HG02970 (cell line): ENCODE measurements at regions not wholly inside any gene's neighbourhood (a gene's known extent, or its start where the extent isn't known, plus 50 kb on each side); places are given as distances from the start of the nearest gene placed in this dataset.

ENCODE experiments used
- ATAC-seq: cut with Tn5 transposase; IDR thresholded peaks from one replicate; pipeline ENCODE4 v1.9.1; 2021; ENCODE audit warnings: mild to moderate bottlenecking, moderate library complexity, moderate number of reproducible peaks; ENCODE audit not compliant: unreplicated experiment, low FRiP score

DNA sequence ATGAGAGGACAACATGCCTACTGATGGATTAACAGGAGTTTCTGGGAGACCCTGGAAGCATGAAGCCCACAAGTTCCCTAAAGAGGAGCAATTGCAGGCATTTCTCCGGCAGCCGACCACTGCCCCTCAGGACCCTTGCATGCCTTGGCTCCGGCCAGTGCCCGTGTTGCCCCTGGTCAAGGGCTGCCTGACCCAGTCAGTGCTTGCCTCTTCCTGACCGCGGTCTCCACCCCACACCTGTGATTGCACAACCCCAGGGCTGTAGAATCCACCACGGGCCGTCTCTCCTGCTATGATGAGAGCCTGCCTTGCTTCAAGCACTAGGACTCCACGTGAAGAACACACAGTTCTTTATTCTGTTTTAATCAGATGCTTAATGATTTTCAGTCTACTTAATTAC, 127.5 kb downstream of the GLI2 start:
- no peak for ATAC-seq

- ATAC-seq: no peak
Observed at GRCh38 chr2:120863661-120864320, 128.1 kb downstream of the GLI2 start.

- ATAC-seq: no peak
Observed at GRCh38 chr2:120864981-120865380, 129.3 kb downstream of the GLI2 start.

GRCh38 chr2:120865656-120866055, 130.0 kb downstream of the GLI2 start:
- ATAC-seq: no peak

DNA sequence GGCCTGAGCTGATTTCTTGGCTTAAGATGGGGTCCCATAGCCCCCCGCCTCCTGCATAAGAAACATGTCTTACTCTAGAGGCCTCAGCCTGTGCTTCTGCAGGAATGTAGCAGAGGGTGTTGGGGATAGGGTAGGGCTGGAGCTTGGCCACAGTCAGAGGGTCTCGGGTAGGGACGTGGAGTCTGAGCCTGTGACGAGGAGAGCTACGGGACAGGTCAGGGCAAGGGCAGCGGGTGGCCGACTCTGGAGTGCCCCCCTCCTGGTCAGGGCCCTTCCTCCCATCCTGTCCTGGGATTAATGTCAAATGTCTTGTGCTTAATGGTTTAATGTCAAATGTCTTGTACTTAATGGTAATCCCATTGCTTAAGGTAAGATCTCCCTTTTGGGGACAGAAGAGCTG, 130.4 kb downstream of the GLI2 start:
- no peak for ATAC-seq

DNA sequence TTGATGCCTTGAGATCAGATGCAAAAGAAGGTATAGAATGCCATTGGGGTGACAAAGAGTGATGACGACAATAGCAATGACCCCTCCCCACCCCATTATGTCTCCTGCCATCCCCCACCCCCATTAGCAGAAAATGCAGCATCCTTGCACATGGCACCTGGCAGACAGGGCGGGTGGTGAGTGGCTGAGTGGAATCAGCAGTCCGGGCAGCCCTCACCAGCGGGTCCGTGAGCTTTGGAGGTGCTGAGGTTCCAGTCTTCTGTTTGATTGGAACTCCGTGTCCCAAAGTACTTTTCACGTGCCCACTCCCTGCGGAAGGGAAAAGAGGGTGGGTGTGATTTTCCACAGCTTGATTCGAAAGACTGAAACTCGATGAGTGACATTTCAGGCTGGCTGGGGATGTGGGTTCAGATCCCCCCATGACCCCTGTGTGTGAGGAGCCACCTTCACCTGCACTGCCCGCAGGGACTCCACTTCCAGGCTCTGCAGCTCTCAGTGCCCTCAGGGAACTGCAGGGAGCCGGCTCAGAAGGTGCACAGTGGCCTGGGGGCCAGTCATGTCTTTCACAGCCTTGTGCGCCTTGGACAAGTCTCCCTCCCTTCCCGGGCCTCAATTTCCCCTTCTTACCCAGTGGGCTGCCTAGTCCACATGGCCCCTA, 130.9 kb downstream of the GLI2 start:
- ATAC-seq: no peak

DNA sequence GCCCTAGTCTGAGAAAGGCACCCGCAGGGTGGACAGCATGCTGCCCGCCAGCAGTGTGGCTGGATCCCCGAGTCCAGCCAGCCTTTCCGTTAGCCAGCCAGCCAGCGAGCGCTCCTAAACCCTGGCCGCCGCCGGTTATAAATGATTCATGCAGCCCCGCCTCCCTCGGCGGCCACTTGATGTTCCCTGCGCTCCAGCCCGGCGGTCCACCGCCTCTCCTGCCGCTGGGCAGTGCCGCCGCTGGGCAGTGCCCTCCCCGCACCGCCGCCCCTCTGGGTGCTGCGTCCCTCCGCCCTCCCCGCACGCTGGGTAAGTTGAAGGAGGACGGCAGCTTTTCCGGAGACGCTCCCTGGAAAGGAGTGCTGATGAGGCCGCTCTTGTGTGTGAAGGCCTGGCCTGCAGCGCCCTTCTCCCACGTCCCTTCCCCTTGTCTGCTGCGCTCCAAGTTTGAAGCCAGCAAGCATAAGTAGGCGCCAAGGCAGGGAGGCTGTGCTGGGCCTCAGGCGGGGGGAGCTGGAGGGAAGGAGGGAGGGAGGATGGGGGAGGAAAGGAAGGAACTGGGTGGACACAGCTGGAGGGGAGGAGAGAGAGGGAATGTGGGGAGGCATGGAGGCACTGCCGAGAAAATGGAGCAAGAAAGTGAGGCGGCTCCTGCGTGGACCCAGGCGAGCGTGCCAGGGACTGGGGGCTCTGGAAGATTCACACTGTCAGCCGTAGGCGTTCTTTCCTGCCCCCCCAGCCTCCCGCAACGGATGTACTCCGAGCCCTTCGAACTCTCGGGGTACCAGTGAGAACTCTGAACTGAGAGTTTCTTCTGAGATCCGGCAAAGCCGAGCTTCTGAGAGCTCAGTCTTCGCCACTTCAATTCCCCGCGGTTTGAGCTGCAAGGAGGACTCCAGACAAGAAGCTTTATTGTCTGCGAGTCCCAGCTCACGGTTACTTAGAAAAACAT, 131.9 kb downstream of the GLI2 start:
- ATAC-seq: no peak

DNA sequence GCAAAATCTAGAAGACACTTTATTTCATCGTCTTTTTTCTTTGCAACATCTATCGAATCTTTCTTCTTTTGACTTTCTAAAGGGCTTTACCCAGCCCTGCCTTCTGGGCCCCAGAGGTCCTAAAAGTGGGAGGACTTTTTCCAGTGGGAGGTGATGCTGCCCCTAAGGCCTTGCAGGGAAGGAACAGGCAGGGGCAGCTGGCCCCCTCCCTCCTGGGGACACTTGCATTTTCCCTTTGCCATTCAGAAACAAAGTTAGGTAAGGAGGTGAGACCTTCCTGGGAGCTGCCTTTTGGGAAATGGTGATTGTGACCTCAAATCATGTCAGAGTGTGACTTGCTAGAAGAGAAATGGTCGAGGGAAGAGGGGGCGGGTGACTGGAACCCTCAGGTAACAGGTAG, 132.7 kb downstream of the GLI2 start:
- no peak for ATAC-seq

DNA sequence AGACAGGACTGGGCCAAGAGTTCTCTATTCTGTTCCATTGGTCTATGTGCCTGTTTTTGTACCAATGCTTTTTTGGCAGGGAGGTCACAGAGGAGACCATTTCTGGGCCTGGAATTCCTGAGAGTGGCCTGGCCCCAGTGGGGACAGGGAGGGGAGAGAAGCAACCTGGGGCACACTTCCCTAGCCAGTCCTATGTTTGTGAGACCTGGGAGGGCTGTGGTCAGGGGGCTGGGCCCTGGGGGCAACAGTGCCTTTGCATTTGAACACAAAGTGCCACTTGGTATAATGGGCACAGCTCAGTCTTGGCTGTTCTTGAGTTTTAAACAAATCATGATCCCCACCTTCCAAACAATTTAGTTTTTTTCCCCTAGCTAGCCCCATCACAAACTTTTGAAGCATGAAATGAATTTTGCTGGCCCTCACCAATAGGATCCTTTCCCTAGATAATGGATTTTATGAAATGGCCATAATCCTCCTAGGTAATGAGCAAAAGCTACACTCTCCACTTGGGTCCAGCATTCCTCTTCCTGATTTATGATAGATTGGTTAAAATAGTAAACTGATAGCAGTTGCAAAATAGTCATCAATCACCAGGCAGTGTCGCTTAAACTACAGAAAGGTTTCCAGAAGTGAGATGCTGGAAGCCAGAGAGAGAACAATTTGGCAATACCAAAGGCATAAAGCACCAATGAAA, 133.5 kb downstream of the GLI2 start:
- ATAC-seq: no peak

- ATAC-seq: no peak
Observed at GRCh38 chr2:120869730-120870466, 134.2 kb downstream of the GLI2 start.

- ATAC-seq: no peak
Observed at GRCh38 chr2:120870467-120870788, 134.8 kb downstream of the GLI2 start.

- ATAC-seq: no peak
Observed at GRCh38 chr2:120871016-120871635, 135.5 kb downstream of the GLI2 start.

DNA sequence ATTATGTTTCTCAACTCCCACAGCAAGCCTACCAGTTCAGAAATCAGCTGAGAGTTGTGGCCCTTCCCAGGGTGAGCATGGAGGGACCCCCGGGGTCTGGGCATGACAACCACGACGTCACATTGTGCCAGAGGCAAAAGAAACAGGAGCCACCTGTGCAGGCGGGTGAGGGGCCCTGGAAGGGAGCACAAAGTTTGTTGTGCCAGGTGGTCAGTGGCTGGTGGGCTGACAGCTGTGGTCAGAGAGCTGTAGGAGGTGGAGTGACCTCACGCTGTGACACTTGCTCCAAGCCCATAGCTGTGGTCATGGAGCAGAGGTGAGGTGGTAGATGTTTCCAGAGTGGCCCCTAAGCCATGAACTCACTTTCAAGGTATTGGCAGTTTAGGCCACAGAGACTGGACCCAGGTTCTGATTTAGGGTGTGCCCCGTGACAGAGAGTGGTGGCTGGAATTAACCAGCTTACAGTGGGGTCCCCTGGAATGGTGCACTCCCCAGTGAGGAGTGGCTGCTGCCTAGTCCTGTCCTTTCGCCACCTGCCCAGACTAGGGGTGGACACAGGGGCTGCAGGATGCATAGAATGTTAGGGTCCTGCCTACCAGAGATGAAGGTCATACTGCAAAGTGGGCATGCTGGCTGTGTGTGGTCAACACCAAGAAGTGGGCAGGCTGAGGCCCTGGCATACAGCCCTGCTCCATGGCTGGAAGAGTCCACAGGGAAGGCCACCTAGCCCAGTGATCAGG, 136.4 kb downstream of the GLI2 start:
- no peak for ATAC-seq

GRCh38 chr2:120873958-120874887, 138.6 kb downstream of the GLI2 start:
- no peak for ATAC-seq

- ATAC-seq: no peak
Observed at GRCh38 chr2:120874888-120875275, 139.2 kb downstream of the GLI2 start.

DNA sequence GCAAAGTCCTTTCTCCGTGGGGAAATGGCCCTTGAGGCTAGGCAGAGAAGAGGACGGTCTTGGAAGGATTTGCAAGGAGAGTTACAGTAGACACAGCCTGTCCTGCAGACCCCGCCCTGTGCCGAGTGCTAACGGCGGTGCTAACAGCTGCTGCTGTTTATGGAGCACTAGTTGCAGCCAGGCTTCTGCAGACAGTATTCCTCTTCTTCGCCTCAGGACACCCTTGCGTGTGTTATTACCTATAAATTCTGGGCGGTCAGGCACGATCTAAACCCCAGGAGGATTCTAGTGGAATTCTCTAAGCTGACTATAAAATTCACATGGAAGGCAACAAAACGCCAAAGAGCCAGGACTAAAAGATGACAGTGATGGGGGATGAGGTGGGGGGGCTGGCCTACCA, 139.8 kb downstream of the GLI2 start:
- no peak for ATAC-seq

- no peak for ATAC-seq
Observed at GRCh38 chr2:120876526-120877280, 141.0 kb downstream of the GLI2 start.
